H9 (cell line): ENCODE measurements at regions not wholly inside any gene's neighbourhood (a gene's known extent, or its start where the extent isn't known, plus 50 kb on each side); places are given as distances from the start of the nearest gene placed in this dataset.

Experiments
- DNase-seq: peaks from one replicate; pipeline ENCODE4 v3.0.0-alpha.2; 2017
- H2AFZ ChIP-seq: one replicate; pipeline ENCODE4 v1.6.1; 2013; ENCODE audit warnings: mild to moderate bottlenecking, low read length, control low read depth, moderate library complexity
- H2AK5ac ChIP-seq: 2 replicates; pipeline ENCODE4 v1.6.1; 2013; ENCODE audit warnings: low read length, control low read depth, mixed read lengths; ENCODE audit not compliant: insufficient read length
- H2BK120ac ChIP-seq: one replicate; pipeline ENCODE4 v1.6.1; 2013; ENCODE audit warnings: low read depth, mild to moderate bottlenecking, low read length, control low read depth, inconsistent platforms; ENCODE audit not compliant: poor library complexity, severe bottlenecking
- H2BK12ac ChIP-seq: 2 replicates; pipeline ENCODE4 v1.6.1; 2013; ENCODE audit warnings: low read length, control low read depth, mixed read lengths, low read depth; ENCODE audit not compliant: insufficient read length
- H2BK15ac ChIP-seq: 2 replicates; pipeline ENCODE4 v1.6.1; 2013; ENCODE audit warnings: low read depth, low read length, control low read depth
- H2BK20ac ChIP-seq: one replicate; pipeline ENCODE4 v1.6.1; 2013; ENCODE audit warnings: low read depth, mild to moderate bottlenecking, low read length, control low read depth, inconsistent platforms; ENCODE audit not compliant: poor library complexity, severe bottlenecking
- H2BK5ac ChIP-seq: 2 replicates; pipeline ENCODE4 v1.6.1; 2013; ENCODE audit warnings: low read length, control low read depth, mixed read lengths; ENCODE audit not compliant: insufficient read length
- H3K14ac ChIP-seq: 2 replicates; pipeline ENCODE4 v1.6.1; 2013; ENCODE audit warnings: low read length, control low read depth; ENCODE audit not compliant: insufficient read depth
- H3K18ac ChIP-seq: 2 replicates; pipeline ENCODE4 v1.6.1; 2013; ENCODE audit warnings: low read depth, mild to moderate bottlenecking, mixed read lengths, low read length, control low read depth; ENCODE audit not compliant: insufficient read length
- H3K23ac ChIP-seq: 2 replicates; pipeline ENCODE4 v1.6.1; 2013; ENCODE audit warnings: low read length, control low read depth, mixed read lengths, low read depth; ENCODE audit not compliant: insufficient read length
- H3K23me2 ChIP-seq: 2 replicates; pipeline ENCODE4 v1.6.1; 2013; ENCODE audit warnings: low read depth, mild to moderate bottlenecking, mixed read lengths, low read length, control low read depth; ENCODE audit not compliant: insufficient read length, poor library complexity, severe bottlenecking
- H3K27ac ChIP-seq: 2 replicates; pipeline ENCODE4 v1.5.1; 2013; ENCODE audit warnings: low read length, control low read depth, mixed read lengths, low read depth; ENCODE audit not compliant: insufficient read length
- H3K27me3 ChIP-seq: 2 replicates; pipeline ENCODE4 v1.6.1; 2013; ENCODE audit warnings: low read length, control low read depth, inconsistent platforms; ENCODE audit not compliant: insufficient read depth
- H3K4ac ChIP-seq: 2 replicates; pipeline ENCODE4 v1.6.1; 2013; ENCODE audit warnings: low read depth, mild to moderate bottlenecking, control low read depth, inconsistent platforms, low read length, moderate library complexity
- H3K4me1 ChIP-seq: 2 replicates; pipeline ENCODE4 v1.6.1; 2013; ENCODE audit warnings: low read length, control low read depth, inconsistent platforms; ENCODE audit not compliant: insufficient read depth
- H3K4me2 ChIP-seq: 2 replicates; pipeline ENCODE4 v1.6.1; 2013; ENCODE audit warnings: low read length, control low read depth, mixed read lengths; ENCODE audit not compliant: insufficient read length, insufficient read depth
- H3K56ac ChIP-seq: 2 replicates; pipeline ENCODE4 v1.6.1; 2013; ENCODE audit warnings: low read depth, mild to moderate bottlenecking, mixed read lengths, low read length, control low read depth; ENCODE audit not compliant: insufficient read length
- H3K79me1 ChIP-seq: 2 replicates; pipeline ENCODE4 v1.6.1; 2013; ENCODE audit warnings: low read depth, mild to moderate bottlenecking, moderate library complexity, low read length, control low read depth, inconsistent platforms; ENCODE audit not compliant: insufficient read depth, poor library complexity, severe bottlenecking
- H3K79me2 ChIP-seq: 2 replicates; pipeline ENCODE4 v1.6.1; 2013; ENCODE audit warnings: low read length, control low read depth, inconsistent platforms; ENCODE audit not compliant: insufficient read depth
- H3K9ac ChIP-seq: 2 replicates; pipeline ENCODE4 v1.6.1; 2013; ENCODE audit warnings: low read length, control low read depth, mixed read lengths; ENCODE audit not compliant: insufficient read length; ENCODE audit errors: extremely low read depth
- H3K9me3 ChIP-seq: one replicate; pipeline ENCODE4 v1.6.1; 2013; ENCODE audit warnings: low read depth, low read length, inconsistent platforms; ENCODE audit not compliant: control insufficient read depth
- H3T11ph ChIP-seq: one replicate; pipeline ENCODE4 v1.6.1; 2013; ENCODE audit warnings: mild to moderate bottlenecking, low read length, control low read depth, inconsistent platforms
- H4K20me1 ChIP-seq: one replicate; pipeline ENCODE4 v1.6.1; 2013; ENCODE audit not compliant: control insufficient read depth, insufficient read length, insufficient read depth
- H4K5ac ChIP-seq: 2 replicates; pipeline ENCODE4 v1.6.1; 2013; ENCODE audit warnings: low read depth, mild to moderate bottlenecking, mixed read lengths, low read length, control low read depth; ENCODE audit not compliant: insufficient read length
- H4K8ac ChIP-seq: replicated peaks from 2 replicates; pipeline ENCODE4 v1.6.1; 2013; ENCODE audit warnings: low read length, control low read depth, mixed read lengths, low read depth; ENCODE audit not compliant: insufficient read length
- H4K91ac ChIP-seq: 2 replicates; pipeline ENCODE4 v1.6.1; 2013; ENCODE audit warnings: low read depth, mild to moderate bottlenecking, moderate library complexity, mixed read lengths, low read length, control low read depth; ENCODE audit not compliant: insufficient read length
- H3K27ac Mint-ChIP-seq, 3 experiments: 2 replicates in 2 of 3; 3 replicates in 1 of 3; pipeline ENCODE4 v1.8.0; 2020 to 2021; ENCODE audit warnings: mixed read lengths in 3 of 3, mild to moderate bottlenecking in 1 of 3, moderate library complexity in 1 of 3
- H3K27me3 Mint-ChIP-seq: 2 replicates; pipeline ENCODE4 v1.8.0; 2021; ENCODE audit warnings: low read depth, mild to moderate bottlenecking, moderate library complexity, mixed read lengths
- H3K36me3 Mint-ChIP-seq, 3 experiments: 2 replicates in 2 of 3; 3 replicates in 1 of 3; pipeline ENCODE4 v1.8.0; 2020 to 2021; ENCODE audit warnings: low read depth in 3 of 3, mixed read lengths in 3 of 3; ENCODE audit not compliant: insufficient read depth in 1 of 3
- H3K4me1 Mint-ChIP-seq, 2 experiments: 2 replicates each; pipeline ENCODE4 v1.8.0; 2020; ENCODE audit warnings: mixed read lengths in 2 of 2
- H3K4me3 Mint-ChIP-seq, 2 experiments: 2 replicates in 1 of 2; 3 replicates in 1 of 2; pipeline ENCODE4 v1.8.0; 2020 to 2021; ENCODE audit warnings: mild to moderate bottlenecking in 2 of 2, mixed read lengths in 2 of 2, moderate library complexity in 1 of 2
- H3K9me3 Mint-ChIP-seq, 2 experiments: 2 replicates in 1 of 2; 3 replicates in 1 of 2; pipeline ENCODE4 v1.8.0; 2020; ENCODE audit warnings: mild to moderate bottlenecking in 2 of 2, mixed read lengths in 2 of 2, moderate library complexity in 1 of 2
- CTCF ChIP-seq: fragments of 200-600 bp; sonication (generic); conservative IDR thresholded peaks from 3 replicates; pipeline ENCODE4 v1.8.0; 2021; ENCODE audit warnings: antibody characterized with exemption, mild to moderate bottlenecking
- WGBS: extraction: QIAGEN DNeasy Blood & Tissue Kit; methylation state at CpG from one replicate; pipeline ENCODE4 v1.1.7; 2013; ENCODE audit warnings: missing lambda C conversion rate, low lambda C conversion rate, mixed read lengths; ENCODE audit not compliant: insufficient read length; ENCODE audit errors: extremely low coverage; 5-methylcytosine and 5-hydroxymethylcytosine counted together

- H3K14ac ChIP-seq: no peak overlapping the region
- H3K9ac ChIP-seq: no peak overlapping the region
- Mint-ChIP-seq H3K27ac (no peak overlapping the region), H3K36me3 (no peaks in the 10 kb centered on the region), H3K27me3 (no peaks in the 10 kb centered on the region), H3K9me3 (no peaks in the 10 kb centered on the region), H3K4me3 (no peak overlapping the region), H3K4me1 (peaks cover 12 to 19% of the 10 kb centered on the region in 2 experiments)
- no peak overlapping the region for H3K4me2 ChIP-seq
- H3T11ph ChIP-seq: no peak overlapping the region
- no peak overlapping the region for H4K5ac ChIP-seq
- no peak overlapping the region for H2AFZ ChIP-seq
- no peaks in the 10 kb centered on the region for H3K79me1 ChIP-seq
- H3K56ac ChIP-seq: no peak overlapping the region
- no peaks in the 10 kb centered on the region for H3K27me3 ChIP-seq
- no peak overlapping the region for H2BK15ac ChIP-seq
- no peaks in the 10 kb centered on the region for H3K23me2 ChIP-seq
- no peaks in the 10 kb centered on the region; the same call in 1 of the 2 replicates for H3K4me1 ChIP-seq
- no peak overlapping the region for H3K4ac ChIP-seq
- no peak overlapping the region for H4K8ac ChIP-seq
- no peak overlapping the region for H2BK12ac ChIP-seq
- H3K23ac ChIP-seq: no peak overlapping the region
- WGBS: no CpG with 5 or more reads among the region's 1 CpG
- no peaks in the 10 kb centered on the region for H3K9me3 ChIP-seq
- H4K20me1 ChIP-seq: no peaks in the 10 kb centered on the region
- H2BK5ac ChIP-seq: no peak overlapping the region
- no peak overlapping the region for H2BK120ac ChIP-seq
- H3K27ac ChIP-seq: no peak overlapping the region
- DNase-seq: no peak
- no peak overlapping the region for H4K91ac ChIP-seq
- no peak overlapping the region for H2BK20ac ChIP-seq
- no peak overlapping the region for H2AK5ac ChIP-seq
- no peak for TF ChIP-seq CTCF
- no peaks in the 10 kb centered on the region for H3K79me2 ChIP-seq
- H3K18ac ChIP-seq: no peak overlapping the region
Observed at GRCh38 chr3:177680472-177680821, 483.2 kb upstream of the TBL1XR1 start.
